ENCODE measurements at regions not wholly inside any gene's neighbourhood (a gene's known extent, or its start where the extent isn't known, plus 50 kb on each side); places are given as distances from the start of the nearest gene placed in this dataset.
"Not testable (repeated sequence)": the region's sequence is repeated elsewhere in the genome, so short reads cannot be mapped to it uniquely, and the experiment has no call there.

GRCh38 chr9:113665756-113666155, 202.2 kb downstream of the RGS3 start:
- DNase-seq, result no peak

- no peak for DNase-seq
Observed at GRCh38 chr9:113668061-113668460, 204.5 kb downstream of the RGS3 start.

- no peak for DNase-seq
Observed at GRCh38 chr9:113669522-113670115, 206.1 kb downstream of the RGS3 start.

GRCh38 chr9:113673726-113674125, 202.4 kb upstream of the ZNF618 start:
- no peak for DNase-seq

- no peak for DNase-seq
Observed at GRCh38 chr9:113674436-113674835, 201.7 kb upstream of the ZNF618 start.

GRCh38 chr9:113675475-113675941, 200.6 kb upstream of the ZNF618 start:
- no peak for DNase-seq

- no peak for DNase-seq
Observed at GRCh38 chr9:113677057-113677456, 199.1 kb upstream of the ZNF618 start.

GRCh38 chr9:113677569-113677968, 198.5 kb upstream of the ZNF618 start:
- no peak for DNase-seq

GRCh38 chr9:113678119-113678858, 197.8 kb upstream of the ZNF618 start:
- DNase-seq, result no peak

GRCh38 chr9:113678859-113679256, 197.3 kb upstream of the ZNF618 start:
- DNase-seq, result no peak

- DNase-seq, result peak; percentile 42
Observed at GRCh38 chr9:113682297-113682771, 193.8 kb upstream of the ZNF618 start.

GRCh38 chr9:113685636-113686035, 190.5 kb upstream of the ZNF618 start:
- not testable (repeated sequence) for DNase-seq

- no peak for DNase-seq
Observed at GRCh38 chr9:113687107-113687679, 188.9 kb upstream of the ZNF618 start.

GRCh38 chr9:113687680-113688371, 188.3 kb upstream of the ZNF618 start:
- DNase-seq, result no peak

- DNase-seq, result no peak
Observed at GRCh38 chr9:113690055-113690740, 185.9 kb upstream of the ZNF618 start.

GRCh38 chr9:113692256-113692655, 183.9 kb upstream of the ZNF618 start:
- DNase-seq, result no peak

GRCh38 chr9:113694912-113695311, 181.2 kb upstream of the ZNF618 start:
- no peak for DNase-seq

- DNase-seq, result no peak
Observed at GRCh38 chr9:113695440-113695851, 180.7 kb upstream of the ZNF618 start.

GRCh38 chr9:113695901-113696300, 180.2 kb upstream of the ZNF618 start:
- no peak for DNase-seq

- no peak for DNase-seq
Observed at GRCh38 chr9:113701774-113702755, 174.0 kb upstream of the ZNF618 start.

- no peak for DNase-seq
Observed at GRCh38 chr9:113705306-113705927, 170.7 kb upstream of the ZNF618 start.
